ENCODE measurements at regions not wholly inside any gene's neighbourhood (a gene's known extent, or its start where the extent isn't known, plus 50 kb on each side); places are given as distances from the start of the nearest gene placed in this dataset.

- TF ChIP-seq CTCF (conservative IDR thresholded peaks at IDR 0.05) = no peak
- no peak for TF ChIP-seq EZH2 (IDR thresholded peaks at IDR 0.05; ENCODE audit: low read depth)
These were observed 314.8 kb upstream of the ACVR2A start for GRCh38 chr2:147530033-147530432.
